ENCODE measurements at regions not wholly inside any gene's neighbourhood (a gene's known extent, or its start where the extent isn't known, plus 50 kb on each side); places are given as distances from the start of the nearest gene placed in this dataset.

GRCh38 chr4:170248576-170248975 lies 158.8 kb upstream of the AADAT start:
- TF ChIP-seq CTCF (IDR thresholded peaks at IDR 0.05; ENCODE audit: poor library complexity, severe bottlenecking) (no peak), REST (IDR thresholded peaks at IDR 0.05; ENCODE audit: borderline replicate concordance) (no peak), POLR2AphosphoS5 (IDR thresholded peaks at IDR 0.05) (no peak), TAF1 (IDR thresholded peaks at IDR 0.05; ENCODE audit: low read depth) (no peak), EZH2 (IDR thresholded peaks at IDR 0.05; ENCODE audit: borderline replicate concordance, insufficient read depth, low read length, poor library complexity, severe bottlenecking) (no peak), SMC3 (conservative IDR thresholded peaks at IDR 0.05; ENCODE audit: poor library complexity) (no peak), EP300 (conservative IDR thresholded peaks at IDR 0.05; ENCODE audit: poor library complexity, severe bottlenecking) (no peak)
